NCI-H446 treated with DMSO at 0.1 percent for 48 hours (cell line): ENCODE measurements at regions not wholly inside any gene's neighbourhood (a gene's known extent, or its start where the extent isn't known, plus 50 kb on each side); places are given as distances from the start of the nearest gene placed in this dataset.

Experiments used
- DNase-seq: peaks from one replicate; lab custom pipeline; 2025; lab: John Stamatoyannopoulos, UW

GRCh38 chr2:17068021-17068420, 402.4 kb upstream of the CYRIA start:
- DNase-seq = no peak

GRCh38 chr2:17065536-17065935, 399.9 kb upstream of the CYRIA start:
- DNase-seq = no peak

GRCh38 chr2:17061028-17061427, 395.4 kb upstream of the CYRIA start:
- DNase-seq = no peak

GRCh38 chr2:17059458-17059857, 393.8 kb upstream of the CYRIA start:
- DNase-seq = no peak

GRCh38 chr2:17058772-17059402, 393.3 kb upstream of the CYRIA start:
- DNase-seq = no peak

GRCh38 chr2:17057109-17058017, 391.7 kb upstream of the CYRIA start:
- no peak for DNase-seq

GRCh38 chr2:17056236-17056635, 390.6 kb upstream of the CYRIA start:
- DNase-seq = no peak

- DNase-seq = no peak
Measured at GRCh38 chr2:17052001-17052400, 386.4 kb upstream of the CYRIA start.

- DNase-seq = no peak
Measured at GRCh38 chr2:17051538-17051937, 385.9 kb upstream of the CYRIA start.

- no peak for DNase-seq
Measured at GRCh38 chr2:17043173-17043572, 377.5 kb upstream of the CYRIA start.

GRCh38 chr2:17036361-17036760, 370.7 kb upstream of the CYRIA start:
- no peak for DNase-seq

GRCh38 chr2:17035010-17035409, 369.4 kb upstream of the CYRIA start:
- DNase-seq = no peak

GRCh38 chr2:17030047-17030446, 364.4 kb upstream of the CYRIA start:
- DNase-seq = no peak

- no peak for DNase-seq
Measured at GRCh38 chr2:17012297-17012696, 346.7 kb upstream of the CYRIA start.

GRCh38 chr2:17010104-17010503, 344.5 kb upstream of the CYRIA start:
- DNase-seq = no peak

GRCh38 chr2:17000184-17000482, 334.5 kb upstream of the CYRIA start:
- DNase-seq = no peak

- no peak for DNase-seq
Measured at GRCh38 chr2:16999347-17000183, 333.9 kb upstream of the CYRIA start.

GRCh38 chr2:16978301-16978700, 312.7 kb upstream of the CYRIA start:
- DNase-seq = no peak

- no peak for DNase-seq
Measured at GRCh38 chr2:16974688-16975087, 309.1 kb upstream of the CYRIA start.

GRCh38 chr2:16973586-16974286, 308.1 kb upstream of the CYRIA start:
- no peak for DNase-seq

- no peak for DNase-seq
Measured at GRCh38 chr2:16972276-16972675, 306.6 kb upstream of the CYRIA start.

GRCh38 chr2:16971722-16972234, 306.1 kb upstream of the CYRIA start:
- DNase-seq = no peak
